ENCODE measurements at regions not wholly inside any gene's neighbourhood (a gene's known extent, or its start where the extent isn't known, plus 50 kb on each side); places are given as distances from the start of the nearest gene placed in this dataset.

DNA sequence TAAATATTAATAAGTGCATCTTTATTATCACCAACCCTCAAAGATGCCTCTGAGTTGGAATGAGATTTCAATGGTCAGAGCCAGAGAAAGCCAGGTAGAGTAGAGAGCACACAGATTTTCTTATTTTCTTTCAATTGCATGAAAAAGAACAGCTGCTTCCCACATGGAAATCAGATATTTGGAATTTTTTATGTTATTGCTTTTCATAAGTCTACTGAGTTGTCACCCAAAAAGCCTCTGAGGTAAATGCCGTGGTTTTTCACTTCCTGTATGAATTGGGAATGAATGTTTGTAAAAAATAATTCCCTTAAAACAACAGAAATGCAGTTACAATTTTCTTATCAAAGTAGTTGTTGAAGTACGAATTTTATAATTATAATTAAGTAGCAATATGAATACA, 563.1 kb downstream of the RFPL4B start:
- TF ChIP-seq, protein P1, sequence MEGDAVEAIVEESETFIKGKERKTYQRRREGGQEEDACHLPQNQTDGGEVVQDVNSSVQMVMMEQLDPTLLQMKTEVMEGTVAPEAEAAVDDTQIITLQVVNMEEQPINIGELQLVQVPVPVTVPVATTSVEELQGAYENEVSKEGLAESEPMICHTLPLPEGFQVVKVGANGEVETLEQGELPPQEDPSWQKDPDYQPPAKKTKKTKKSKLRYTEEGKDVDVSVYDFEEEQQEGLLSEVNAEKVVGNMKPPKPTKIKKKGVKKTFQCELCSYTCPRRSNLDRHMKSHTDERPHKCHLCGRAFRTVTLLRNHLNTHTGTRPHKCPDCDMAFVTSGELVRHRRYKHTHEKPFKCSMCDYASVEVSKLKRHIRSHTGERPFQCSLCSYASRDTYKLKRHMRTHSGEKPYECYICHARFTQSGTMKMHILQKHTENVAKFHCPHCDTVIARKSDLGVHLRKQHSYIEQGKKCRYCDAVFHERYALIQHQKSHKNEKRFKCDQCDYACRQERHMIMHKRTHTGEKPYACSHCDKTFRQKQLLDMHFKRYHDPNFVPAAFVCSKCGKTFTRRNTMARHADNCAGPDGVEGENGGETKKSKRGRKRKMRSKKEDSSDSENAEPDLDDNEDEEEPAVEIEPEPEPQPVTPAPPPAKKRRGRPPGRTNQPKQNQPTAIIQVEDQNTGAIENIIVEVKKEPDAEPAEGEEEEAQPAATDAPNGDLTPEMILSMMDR (conservative IDR thresholded peaks at IDR 0.05; ENCODE audit: low read depth in 2 of 2) = no peak
- TF ChIP-seq ZNF331 (CRISPR knock-in tag; IDR thresholded peaks at IDR 0.05; ENCODE audit: low read depth) (no peak), JUNB (IDR thresholded peaks at IDR 0.05; ENCODE audit: unreplicated experiment) (no peak), CREB1 (CRISPR knock-in tag; IDR thresholded peaks at IDR 0.05; ENCODE audit: low read depth) (no peak), EZH2 (IDR thresholded peaks at IDR 0.05; ENCODE audit: low read depth, unreplicated experiment) (no peak), POLR2AphosphoS5 (IDR thresholded peaks at IDR 0.05; ENCODE audit: low read depth) (no peak), STAT1 (IDR thresholded peaks at IDR 0.05; ENCODE audit: unreplicated experiment) (no peak), EZH2phosphoT487 (IDR thresholded peaks at IDR 0.05; ENCODE audit: unreplicated experiment) (no peak), NANOG (IDR thresholded peaks at IDR 0.05; ENCODE audit: borderline replicate concordance) (no peak), ZNF114 (CRISPR knock-in tag; IDR thresholded peaks at IDR 0.05) (no peak)
- TF ChIP-seq, protein P2, sequence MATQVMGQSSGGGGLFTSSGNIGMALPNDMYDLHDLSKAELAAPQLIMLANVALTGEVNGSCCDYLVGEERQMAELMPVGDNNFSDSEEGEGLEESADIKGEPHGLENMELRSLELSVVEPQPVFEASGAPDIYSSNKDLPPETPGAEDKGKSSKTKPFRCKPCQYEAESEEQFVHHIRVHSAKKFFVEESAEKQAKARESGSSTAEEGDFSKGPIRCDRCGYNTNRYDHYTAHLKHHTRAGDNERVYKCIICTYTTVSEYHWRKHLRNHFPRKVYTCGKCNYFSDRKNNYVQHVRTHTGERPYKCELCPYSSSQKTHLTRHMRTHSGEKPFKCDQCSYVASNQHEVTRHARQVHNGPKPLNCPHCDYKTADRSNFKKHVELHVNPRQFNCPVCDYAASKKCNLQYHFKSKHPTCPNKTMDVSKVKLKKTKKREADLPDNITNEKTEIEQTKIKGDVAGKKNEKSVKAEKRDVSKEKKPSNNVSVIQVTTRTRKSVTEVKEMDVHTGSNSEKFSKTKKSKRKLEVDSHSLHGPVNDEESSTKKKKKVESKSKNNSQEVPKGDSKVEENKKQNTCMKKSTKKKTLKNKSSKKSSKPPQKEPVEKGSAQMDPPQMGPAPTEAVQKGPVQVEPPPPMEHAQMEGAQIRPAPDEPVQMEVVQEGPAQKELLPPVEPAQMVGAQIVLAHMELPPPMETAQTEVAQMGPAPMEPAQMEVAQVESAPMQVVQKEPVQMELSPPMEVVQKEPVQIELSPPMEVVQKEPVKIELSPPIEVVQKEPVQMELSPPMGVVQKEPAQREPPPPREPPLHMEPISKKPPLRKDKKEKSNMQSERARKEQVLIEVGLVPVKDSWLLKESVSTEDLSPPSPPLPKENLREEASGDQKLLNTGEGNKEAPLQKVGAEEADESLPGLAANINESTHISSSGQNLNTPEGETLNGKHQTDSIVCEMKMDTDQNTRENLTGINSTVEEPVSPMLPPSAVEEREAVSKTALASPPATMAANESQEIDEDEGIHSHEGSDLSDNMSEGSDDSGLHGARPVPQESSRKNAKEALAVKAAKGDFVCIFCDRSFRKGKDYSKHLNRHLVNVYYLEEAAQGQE (IDR thresholded peaks at IDR 0.05; ENCODE audit: unreplicated experiment) = no peak
